PC-3 (cell line): ENCODE measurements at regions not wholly inside any gene's neighbourhood (a gene's known extent, or its start where the extent isn't known, plus 50 kb on each side); places are given as distances from the start of the nearest gene placed in this dataset.

Experiments
- ATAC-seq: fragments of 200-7000 bp; cut with Tn5 transposase; 2 replicates; pipeline ENCODE4 v1.9.1; 2020; ENCODE audit warnings: mild to moderate bottlenecking, moderate library complexity
- BruUV-seq: library from RNA; stranded (reverse); fragments of 400-500 nt; replicated peaks from 2 replicates; lab custom pipeline; 2021; lab: Mats Ljungman, UMichigan
- CTCF ChIA-PET: fragments of 300-600 bp; sonication (Branson Sonifier 250); formaldehyde crosslinking; loops from one replicate; lab custom pipeline; 2022; ENCODE audit warnings: antibody characterized with exemption; lab: Charles Lee
- POLR2A ChIA-PET: fragments of 300-600 bp; sonication (Branson Sonifier 250); formaldehyde crosslinking; loops from one replicate; lab custom pipeline; 2022; ENCODE audit warnings: antibody characterized with exemption; ENCODE audit not compliant: unreplicated experiment; lab: Charles Lee
- DNase-seq: peaks from one replicate; pipeline ENCODE4 v3.0.0-alpha.2; 2015
- H2AFZ ChIP-seq: fragments of 300-600 bp; sonication (generic); 2 replicates; pipeline ENCODE4 v1.6.0; 2016; ENCODE audit warnings: antibody characterized with exemption, low read length
- H3F3A ChIP-seq: fragments of 300-600 bp; sonication (generic); one replicate; pipeline ENCODE4 v1.6.0; 2017; ENCODE audit warnings: antibody characterized with exemption, low read length, control low read depth, mild to moderate bottlenecking; ENCODE audit not compliant: unreplicated experiment
- H3K27ac ChIP-seq: fragments of 300-600 bp; sonication (generic); 2 replicates; pipeline ENCODE4 v1.5.1; 2016; ENCODE audit warnings: mild to moderate bottlenecking, low read length
- H3K27me3 ChIP-seq: fragments of 300-600 bp; sonication (generic); 2 replicates; pipeline ENCODE4 v1.6.1; 2016; ENCODE audit warnings: low read length, mixed read lengths
- H3K36me3 ChIP-seq: fragments of 300-600 bp; sonication (generic); 2 replicates; pipeline ENCODE4 v1.6.1; 2016; ENCODE audit warnings: low read depth, mixed run types, low read length, mixed read lengths
- H3K4me1 ChIP-seq: fragments of 300-600 bp; sonication (generic); 2 replicates; pipeline ENCODE4 v1.5.1; 2016; ENCODE audit warnings: low read length; ENCODE audit not compliant: insufficient read depth
- H3K4me2 ChIP-seq: fragments of 300-600 bp; sonication (generic); 2 replicates; pipeline ENCODE4 v1.6.0; 2016; ENCODE audit warnings: low read length
- H3K4me3 ChIP-seq: fragments of 300-600 bp; sonication (generic); 2 replicates; pipeline ENCODE4 v1.5.1; 2016; ENCODE audit warnings: mild to moderate bottlenecking, low read length, mixed read lengths
- H3K79me2 ChIP-seq: fragments of 300-600 bp; sonication (generic); 2 replicates; pipeline ENCODE4 v1.6.1; 2017; ENCODE audit warnings: low read length, mixed read lengths
- H3K9ac ChIP-seq: fragments of 300-600 bp; sonication (generic); 2 replicates; pipeline ENCODE4 v1.6.0; 2016; ENCODE audit warnings: mild to moderate bottlenecking, low read length
- H3K9me2 ChIP-seq: fragments of 300-600 bp; sonication (generic); replicated peaks from 2 replicates; pipeline ENCODE4 v1.6.1; 2016; ENCODE audit warnings: mixed run types, low read length, mixed read lengths
- H3K9me3 ChIP-seq: fragments of 300-600 bp; sonication (generic); 2 replicates; pipeline ENCODE4 v1.6.1; 2016; ENCODE audit warnings: low read length, mixed read lengths
- H4K20me1 ChIP-seq: fragments of 300-600 bp; sonication (generic); 2 replicates; pipeline ENCODE4 v1.6.1; 2016; ENCODE audit warnings: low read length, mixed read lengths
- CTCF ChIP-seq: fragments of 300-600 bp; sonication (generic); conservative IDR thresholded peaks from 2 replicates; pipeline ENCODE4 v1.5.1; 2017; ENCODE audit warnings: antibody characterized with exemption, low read depth, mild to moderate bottlenecking, low read length
- EZH2 ChIP-seq: fragments of 300-600 bp; sonication (generic); IDR thresholded peaks from one replicate; pipeline ENCODE4 v1.6.1; 2017; ENCODE audit warnings: antibody characterized with exemption, mild to moderate bottlenecking, low read length; ENCODE audit not compliant: unreplicated experiment
- EZH2phosphoT487 ChIP-seq: fragments of 300-600 bp; sonication (generic); IDR thresholded peaks from 2 replicates; pipeline ENCODE4 v1.6.1; 2018; ENCODE audit warnings: mild to moderate bottlenecking, antibody characterized with exemption, low read length, borderline replicate concordance
- intact Hi-C: fragments of 100-400 bp; cut with micrococcal nuclease; formaldehyde crosslinking; loops from 2 replicates; pipeline ENCODE4 v1.9.0; 2023

GRCh38 chr1:234898455-234899033 lies 230.1 kb downstream of the TOMM20 start:
- Histone ChIP-seq H3K9ac (no peak overlapping the region), H2AFZ (0 out of 2 replicates have a peak overlapping the region, but pooled peaks have one; percentile 33), H3F3A (no peaks in the 10 kb centered on the region), H3K27me3 (no peaks in the 10 kb centered on the region), H3K4me2 (peak overlapping the region; percentile 39; the same call in 1 of the 2 replicates), H3K79me2 (no peaks in the 10 kb centered on the region), H3K4me3 (no peak overlapping the region), H3K27ac (peak overlapping the region; percentile 23; the same call in 1 of the 2 replicates), H3K4me1 (peaks cover 39% of the 10 kb centered on the region), H4K20me1 (no peaks in the 10 kb centered on the region), H3K36me3 (no peaks in the 10 kb centered on the region), H3K9me2 (no peaks in the 10 kb centered on the region), H3K9me3 (no peaks in the 10 kb centered on the region)
- BruUV-seq: no TSS peak
- ChIA-PET CTCF (no interaction called here), POLR2A (no interaction called here)
- no peak for ATAC-seq
- intact Hi-C loops: no loop called here
- TF ChIP-seq EZH2phosphoT487 (no peak), EZH2 (no peak), CTCF (no peak)
- no peak for DNase-seq

- Histone ChIP-seq H3K9me3 (no peaks in the 10 kb centered on the region), H3K36me3 (no peaks in the 10 kb centered on the region), H3K4me1 (peaks cover 43% of the 10 kb centered on the region), H3K79me2 (no peaks in the 10 kb centered on the region), H3K4me3 (no peak overlapping the region), H3K27ac (no peak overlapping the region), H4K20me1 (no peaks in the 10 kb centered on the region), H2AFZ (no peak overlapping the region), H3K4me2 (no peak overlapping the region), H3K9me2 (no peaks in the 10 kb centered on the region), H3F3A (no peaks in the 10 kb centered on the region), H3K27me3 (no peaks in the 10 kb centered on the region), H3K9ac (no peak overlapping the region)
- CTCF ChIA-PET: no interaction called here
- intact Hi-C loops: no loop called here
- no peak for TF ChIP-seq EZH2phosphoT487
- TF ChIP-seq EZH2: no peak
- TF ChIP-seq CTCF: no peak
- ATAC-seq (no peak), DNase-seq (no peak)
- no TSS peak for BruUV-seq
- POLR2A ChIA-PET: no interaction called here
These were observed 230.7 kb downstream of the TOMM20 start for GRCh38 chr1:234897754-234898454.

GRCh38 chr1:234897390-234897749 lies 231.3 kb downstream of the TOMM20 start:
- Histone ChIP-seq H2AFZ (no peak overlapping the region), H3K79me2 (no peaks in the 10 kb centered on the region), H3K9me2 (no peaks in the 10 kb centered on the region), H3K27me3 (no peaks in the 10 kb centered on the region), H3K9me3 (no peaks in the 10 kb centered on the region), H3K36me3 (no peaks in the 10 kb centered on the region), H3K4me2 (no peak overlapping the region), H3K27ac (no peak overlapping the region), H3F3A (no peaks in the 10 kb centered on the region), H3K4me3 (no peak overlapping the region), H3K4me1 (peaks cover 44% of the 10 kb centered on the region), H4K20me1 (no peaks in the 10 kb centered on the region), H3K9ac (no peak overlapping the region)
- ATAC-seq (no peak), DNase-seq (no peak)
- TF ChIP-seq CTCF (no peak), EZH2phosphoT487 (no peak), EZH2 (no peak)
- no TSS peak for BruUV-seq
- intact Hi-C loops: no loop called here
- POLR2A ChIA-PET: no interaction called here
- CTCF ChIA-PET: no interaction called here
